Osteocyte (in vitro differentiated cells): ENCODE measurements at regions not wholly inside any gene's neighbourhood (a gene's known extent, or its start where the extent isn't known, plus 50 kb on each side); places are given as distances from the start of the nearest gene placed in this dataset.

Source experiments
- DNase-seq: peaks from one replicate; pipeline ENCODE4 v3.0.0; 2021; ENCODE audit warnings: mixed read lengths; ENCODE audit not compliant: unreplicated experiment; ENCODE audit errors: extremely low spot score
- H3K27ac Mint-ChIP-seq: one replicate; pipeline ENCODE4 v1.8.0; 2021; ENCODE audit warnings: mild to moderate bottlenecking, mixed read lengths; ENCODE audit not compliant: unreplicated experiment
- H3K27me3 Mint-ChIP-seq: one replicate; pipeline ENCODE4 v1.8.0; 2021; ENCODE audit warnings: mixed read lengths; ENCODE audit not compliant: unreplicated experiment
- H3K36me3 Mint-ChIP-seq: one replicate; pipeline ENCODE4 v1.8.0; 2021; ENCODE audit warnings: mixed read lengths; ENCODE audit not compliant: unreplicated experiment
- H3K4me1 Mint-ChIP-seq: one replicate; pipeline ENCODE4 v1.8.0; 2021; ENCODE audit warnings: mixed read lengths; ENCODE audit not compliant: unreplicated experiment
- H3K4me3 Mint-ChIP-seq: one replicate; pipeline ENCODE4 v1.8.0; 2021; ENCODE audit warnings: mild to moderate bottlenecking, moderate library complexity, mixed read lengths; ENCODE audit not compliant: unreplicated experiment
- H3K9me3 Mint-ChIP-seq: one replicate; pipeline ENCODE4 v1.8.0; 2021; ENCODE audit warnings: mixed read lengths; ENCODE audit not compliant: unreplicated experiment
- CTCF ChIP-seq: fragments of 200-600 bp; sonication (generic); IDR thresholded peaks from 2 replicates; pipeline ENCODE4 v1.5.0; 2021; ENCODE audit warnings: antibody characterized with exemption, mild to moderate bottlenecking, moderate library complexity

DNA sequence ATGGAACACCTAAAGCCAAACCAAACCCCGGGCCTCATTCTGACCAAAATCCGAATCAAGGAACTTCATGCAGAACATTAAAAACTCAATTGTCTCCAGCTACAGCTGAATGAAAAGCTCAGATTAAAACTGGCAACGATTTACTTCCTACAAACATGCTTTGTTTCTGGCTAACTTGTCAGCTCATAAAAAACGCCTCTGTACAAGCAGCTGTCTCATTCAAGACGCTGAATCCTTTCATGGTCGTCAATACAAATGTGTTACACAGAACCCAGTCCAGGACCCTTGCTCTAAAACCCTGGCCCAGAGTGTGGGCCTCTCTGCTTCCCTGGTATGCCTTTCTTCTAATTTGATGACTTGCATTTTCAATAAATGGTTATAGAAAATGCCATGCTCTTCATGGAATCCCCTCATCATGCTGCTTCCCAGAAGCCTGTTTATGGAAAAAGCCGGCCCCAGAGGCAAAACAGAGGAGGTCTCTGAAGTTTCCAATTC, 183.1 kb downstream of the PHLDA1 start:
- H3K27ac Mint-ChIP-seq, result peak overlapping the region; percentile 44
- peaks cover 5% of the 10 kb centered on the region for H3K9me3 Mint-ChIP-seq
- H3K36me3 Mint-ChIP-seq, result peaks cover 2% of the 10 kb centered on the region
- peaks cover 26% of the 10 kb centered on the region for H3K4me1 Mint-ChIP-seq
- no peak for TF ChIP-seq CTCF
- DNase-seq, result no peak
- no peak overlapping the region for H3K4me3 Mint-ChIP-seq
- H3K27me3 Mint-ChIP-seq, result peaks cover 4% of the 10 kb centered on the region

DNA sequence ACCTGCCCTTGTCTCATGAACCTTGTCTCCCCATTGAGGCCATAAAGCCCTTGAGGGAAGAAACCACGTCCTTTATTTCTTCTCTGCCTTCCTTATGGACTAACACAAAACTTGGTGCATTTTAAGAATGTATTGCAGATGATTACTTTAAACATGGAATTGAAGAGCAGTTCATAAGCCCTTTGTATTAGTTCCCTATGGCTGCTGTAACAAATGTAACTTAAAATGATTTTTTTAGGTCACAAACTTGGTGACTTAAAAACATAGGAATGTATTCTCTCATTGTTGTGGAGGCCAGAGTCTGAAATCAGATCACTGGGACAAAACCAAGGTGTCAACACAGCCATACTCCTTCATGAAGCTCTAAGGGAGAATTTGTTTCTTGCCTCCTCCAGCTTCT, 185.5 kb downstream of the PHLDA1 start:
- no peak overlapping the region for H3K27ac Mint-ChIP-seq
- no peak for TF ChIP-seq CTCF
- peaks cover 23% of the 10 kb centered on the region for H3K4me1 Mint-ChIP-seq

GRCh38 chr12:75844985-75845384, 186.6 kb downstream of the PHLDA1 start:
- no peaks in the 10 kb centered on the region for H3K36me3 Mint-ChIP-seq
- H3K27ac Mint-ChIP-seq, result no peak overlapping the region
- H3K4me1 Mint-ChIP-seq, result peaks cover 14% of the 10 kb centered on the region
- no peak overlapping the region for H3K4me3 Mint-ChIP-seq
- DNase-seq, result no peak
- peaks cover 5% of the 10 kb centered on the region for H3K9me3 Mint-ChIP-seq
- peaks cover 7% of the 10 kb centered on the region for H3K27me3 Mint-ChIP-seq
- TF ChIP-seq CTCF, result no peak

More for the DNA sequence above, 185.5 kb downstream of the PHLDA1 start:
- no peak overlapping the region for H3K4me3 Mint-ChIP-seq
- DNase-seq, result no peak
- peaks cover 5% of the 10 kb centered on the region for H3K9me3 Mint-ChIP-seq
- H3K36me3 Mint-ChIP-seq, result peaks cover 2% of the 10 kb centered on the region
- peaks cover 7% of the 10 kb centered on the region for H3K27me3 Mint-ChIP-seq

DNA sequence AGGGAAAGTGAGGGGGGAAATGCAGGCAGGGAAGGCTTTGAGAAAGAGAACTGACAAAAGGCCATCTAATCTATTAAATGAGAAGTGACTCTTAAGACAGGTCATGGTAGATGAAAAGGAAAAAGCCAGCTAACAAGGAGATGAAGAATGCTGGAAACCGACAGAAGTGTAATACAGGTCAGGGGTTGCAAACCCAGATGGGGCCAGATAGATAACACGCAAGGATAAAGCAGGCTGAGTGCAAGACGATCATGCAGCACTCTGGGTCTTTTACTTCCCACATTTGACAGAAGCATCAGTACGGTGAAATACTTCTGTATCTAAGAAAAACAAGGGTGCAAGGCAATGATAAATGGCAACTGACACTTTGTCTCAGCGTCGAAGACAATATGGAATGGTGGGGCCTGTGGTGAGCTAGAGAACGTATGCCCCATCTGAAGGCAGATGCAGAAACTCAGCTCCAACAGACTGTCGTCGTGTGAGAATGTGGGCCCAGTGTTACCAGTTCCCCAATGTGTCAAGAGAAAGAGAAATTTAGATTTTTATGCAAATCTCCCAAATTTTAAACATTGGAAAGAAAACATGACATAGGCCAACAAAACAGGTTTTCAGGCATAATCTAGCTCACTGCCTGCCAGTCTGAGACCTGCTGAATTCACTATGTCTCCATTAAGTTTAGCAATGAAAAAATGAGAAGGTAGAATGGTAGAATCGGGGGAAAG, 187.4 kb downstream of the PHLDA1 start:
- no peak overlapping the region for H3K27ac Mint-ChIP-seq
- H3K9me3 Mint-ChIP-seq, result peaks cover 5% of the 10 kb centered on the region
- H3K36me3 Mint-ChIP-seq, result no peaks in the 10 kb centered on the region
- H3K4me3 Mint-ChIP-seq, result no peak overlapping the region
- H3K4me1 Mint-ChIP-seq, result peaks cover 12% of the 10 kb centered on the region
- DNase-seq, result no peak
- peaks cover 7% of the 10 kb centered on the region for H3K27me3 Mint-ChIP-seq
- no peak for TF ChIP-seq CTCF

GRCh38 chr12:75842090-75842489, 189.5 kb downstream of the PHLDA1 start:
- TF ChIP-seq CTCF, result no peak
- Mint-ChIP-seq H3K9me3 (peaks cover 10% of the 10 kb centered on the region), H3K27ac (no peak overlapping the region), H3K27me3 (peaks cover 7% of the 10 kb centered on the region), H3K36me3 (no peaks in the 10 kb centered on the region), H3K4me3 (no peak overlapping the region), H3K4me1 (peaks cover 9% of the 10 kb centered on the region)
- no peak for DNase-seq
